Small intestine (tissue), 7 donors: ENCODE measurements at regions not wholly inside any gene's neighbourhood (a gene's known extent, or its start where the extent isn't known, plus 50 kb on each side); places are given as distances from the start of the nearest gene placed in this dataset.
"Not testable (repeated sequence)": the region's sequence is repeated elsewhere in the genome, so short reads cannot be mapped to it uniquely, and the experiment has no call there.

Experiments used
- DNase-seq, 2 donors: peaks; one replicate each; pipeline versions ENCODE4 v3.0.0 to v3.0.0-alpha.2; 2013
- FAIRE-seq: peaks from 2 replicates; lab custom pipeline; 2012; peaks lifted over from hg19 to GRCh38; lab: Jason Lieb, UNC
- H3K27ac ChIP-seq, 3 donors: one replicate each; pipeline ENCODE4 v1.5.1; 2013; ENCODE audit warnings: low read length in 2 of 3, mild to moderate bottlenecking in 2 of 3, control low read depth in 1 of 3, inconsistent platforms in 1 of 3, low read depth in 1 of 3, moderate library complexity in 1 of 3
- H3K27me3 ChIP-seq, 3 donors: one replicate each; pipeline ENCODE4 v1.6.1; 2013; ENCODE audit warnings: low read length in 3 of 3, inconsistent platforms in 1 of 3; ENCODE audit not compliant: control insufficient read depth in 3 of 3, insufficient read depth in 3 of 3
- H3K36me3 ChIP-seq, 3 donors: one replicate each; pipeline ENCODE4 v1.6.1; 2013; ENCODE audit warnings: low read length in 3 of 3, inconsistent platforms in 1 of 3, low read depth in 1 of 3, mild to moderate bottlenecking in 1 of 3, moderate library complexity in 1 of 3; ENCODE audit not compliant: control insufficient read depth in 3 of 3, insufficient read depth in 2 of 3
- H3K4me1 ChIP-seq, 3 donors: one replicate each; pipeline ENCODE4 v1.6.1; 2013; ENCODE audit warnings: low read length in 2 of 3, inconsistent platforms in 1 of 3, low read depth in 1 of 3, mild to moderate bottlenecking in 1 of 3, moderate library complexity in 1 of 3; ENCODE audit not compliant: control insufficient read depth in 3 of 3, insufficient read depth in 2 of 3
- H3K4me3 ChIP-seq, 3 donors: one replicate each; pipeline ENCODE4 v1.5.1; 2013; ENCODE audit warnings: low read length in 3 of 3, control low read depth in 1 of 3, inconsistent platforms in 1 of 3, low read depth in 1 of 3, mild to moderate bottlenecking in 1 of 3, moderate library complexity in 1 of 3
- H3K9me3 ChIP-seq, 2 donors: one replicate each; pipeline ENCODE4 v1.6.1; 2013; ENCODE audit warnings: low read depth in 1 of 2, low read length in 1 of 2; ENCODE audit not compliant: control insufficient read depth in 2 of 2, insufficient read depth in 1 of 2
- WGBS, 3 donors: extraction: QIAGEN DNeasy Blood & Tissue Kit; methylation state at CpG; one replicate each; pipeline ENCODE4 v1.1.7; 2013; 5-methylcytosine and 5-hydroxymethylcytosine counted together
- donor health status: healthy with polysubstance abuse.
- donor health status: control.
- donor health status: control.
- donor health status: Bipolar disorder and iron deficiency.
- donor health status: healthy.

DNA sequence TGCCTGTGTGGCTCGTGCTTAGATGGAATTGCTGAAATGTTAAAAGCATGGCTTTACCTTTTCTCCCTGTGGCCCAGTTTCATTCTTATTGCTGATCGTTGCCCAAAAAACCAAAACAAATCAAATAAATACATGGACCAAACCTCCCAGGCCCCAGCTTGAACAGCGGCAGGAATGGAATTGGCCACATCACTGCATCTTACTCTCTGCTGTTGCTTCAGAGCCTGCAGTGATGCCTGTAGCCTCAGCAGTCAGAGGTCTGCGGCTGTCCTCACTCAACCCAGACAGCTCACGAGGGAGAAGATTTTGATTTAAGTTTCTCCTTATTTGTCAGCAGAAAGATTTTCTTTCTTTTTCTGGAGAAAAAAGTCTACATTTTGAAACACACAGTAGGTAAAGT lies 91.5 kb downstream of the NPIPB11 start:
- Histone ChIP-seq H3K27ac (no peak overlapping the region), H3K36me3 (no peaks in the 10 kb centered on the region), H3K9me3 (no peaks in the 10 kb centered on the region), H3K4me3 (no peak overlapping the region), H3K27me3 (no peaks in the 10 kb centered on the region), H3K4me1 (no peaks in the 10 kb centered on the region)
- DNase-seq (no peak), FAIRE-seq (no peak)
- 84 to 93% (median 89%) methylated on average over 5 of the region's 5 CpGs for WGBS, 3 donors

DNA sequence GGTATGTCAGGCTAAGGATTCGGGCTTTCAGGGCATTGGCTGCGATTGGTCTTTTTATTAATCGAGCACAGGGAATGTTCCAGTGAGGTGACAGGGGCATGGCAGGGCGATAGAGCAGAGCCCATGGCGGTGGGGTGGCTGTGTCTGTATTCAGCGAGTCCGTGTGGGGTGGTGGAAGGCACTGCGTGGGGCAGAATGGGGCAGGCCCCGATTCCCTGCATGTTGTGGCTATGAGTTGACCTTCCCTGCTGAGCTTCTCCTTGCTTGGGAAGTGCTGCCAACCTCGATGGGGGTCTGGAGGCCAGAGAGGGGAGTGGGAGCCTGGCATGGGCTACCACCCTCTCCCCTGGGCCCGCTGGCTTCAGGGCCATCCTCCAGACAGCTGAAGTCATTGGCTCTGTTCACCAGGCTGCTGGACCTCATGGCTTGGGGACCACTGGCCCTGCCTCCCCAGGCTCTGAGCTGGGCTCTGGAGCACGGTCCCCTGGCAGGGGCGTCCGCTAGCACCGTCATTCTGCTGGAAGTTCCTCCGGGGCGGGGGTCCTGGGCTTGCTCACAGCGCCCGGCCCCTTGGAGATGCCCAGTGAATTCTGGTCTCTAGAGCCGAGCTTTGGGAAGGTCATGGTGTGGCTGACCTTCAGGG lies 92.1 kb downstream of the NPIPB11 start:
- Histone ChIP-seq H3K27ac (no peak overlapping the region), H3K4me1 (no peaks in the 10 kb centered on the region), H3K4me3 (no peak overlapping the region), H3K27me3 (no peaks in the 10 kb centered on the region), H3K9me3 (no peaks in the 10 kb centered on the region), H3K36me3 (no peaks in the 10 kb centered on the region)
- 95 to 96% (median 96%) methylated on average over 19 to 20 of the region's 20 CpGs for WGBS, 3 donors
- DNase-seq (no peak), FAIRE-seq (no peak)

DNA sequence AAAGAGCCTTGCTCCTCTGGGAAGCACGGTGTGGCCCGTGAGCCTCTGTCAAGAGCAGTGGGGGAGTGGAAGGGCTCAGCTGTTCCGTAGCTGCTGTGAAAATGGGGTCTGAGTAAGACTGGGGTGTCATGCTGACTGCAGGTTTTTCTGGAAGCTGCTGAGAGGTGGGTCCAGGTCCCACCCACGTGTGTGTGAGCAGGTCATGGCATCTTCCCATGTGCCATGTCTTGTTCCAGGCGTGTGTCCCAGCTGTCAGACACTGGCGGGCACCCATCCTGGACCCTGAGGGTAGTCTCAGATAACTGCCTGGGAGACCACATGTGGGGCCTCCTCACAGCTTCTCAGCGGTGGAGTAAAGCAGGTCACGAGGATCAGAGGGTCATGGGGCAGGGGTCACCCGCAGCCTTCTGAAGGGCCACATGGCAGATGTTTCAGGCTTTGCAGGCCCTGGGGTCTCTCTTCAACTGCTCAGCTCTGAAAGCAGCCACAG lies 92.9 kb downstream of the NPIPB11 start:
- FAIRE-seq, result no peak
- Histone ChIP-seq H3K9me3 (no peaks in the 10 kb centered on the region), H3K4me1 (no peaks in the 10 kb centered on the region), H3K27ac (no peak overlapping the region), H3K4me3 (no peak overlapping the region), H3K27me3 (no peaks in the 10 kb centered on the region), H3K36me3 (no peaks in the 10 kb centered on the region)
- no peak for DNase-seq
- 85 to 89% (median 89%) methylated on average over 9 of the region's 9 CpGs for WGBS, 3 donors

DNA sequence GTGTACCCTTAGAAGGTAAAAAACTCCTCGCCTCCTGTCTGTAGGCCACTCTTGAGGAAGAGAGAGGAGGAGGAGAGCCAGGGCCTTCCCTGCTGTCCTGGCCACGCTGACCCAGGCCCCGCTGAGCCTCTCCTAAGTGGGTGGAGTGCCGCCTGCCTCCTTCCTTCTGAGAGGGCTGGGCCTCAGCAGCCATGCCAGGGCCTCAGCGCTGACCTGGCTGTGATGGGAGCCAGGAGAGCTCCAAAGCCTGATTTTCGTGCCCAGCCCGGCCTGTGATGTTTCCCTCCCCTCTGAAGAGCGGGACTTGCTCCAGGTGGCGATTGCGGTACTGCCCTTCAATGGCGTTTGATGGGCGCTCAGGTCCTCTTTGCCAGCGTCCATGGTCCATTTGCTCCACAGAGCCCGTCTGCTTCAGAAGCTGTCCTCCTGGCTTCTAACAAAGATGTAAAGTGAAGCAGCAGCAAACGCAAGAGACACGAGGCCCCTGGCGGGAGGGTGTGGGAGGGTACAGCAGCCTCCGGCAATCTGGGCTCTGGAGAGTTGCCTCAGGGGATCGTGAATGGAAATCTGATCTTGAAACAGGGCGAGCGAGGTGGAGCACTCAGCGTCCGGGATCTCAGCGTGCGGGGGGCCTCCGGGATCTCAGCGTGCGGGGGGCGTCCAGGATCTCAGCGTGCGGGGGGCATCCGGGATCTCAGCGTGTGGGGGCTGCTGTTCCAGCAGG lies 93.5 kb downstream of the NPIPB11 start:
- no peaks in the 10 kb centered on the region for H3K36me3 ChIP-seq
- H3K4me3 ChIP-seq, result no peak overlapping the region
- FAIRE-seq (no peak), DNase-seq (no peak)
- no peaks in the 10 kb centered on the region for H3K9me3 ChIP-seq
- H3K4me1 ChIP-seq, result no peaks in the 10 kb centered on the region
- no peak overlapping the region for H3K27ac ChIP-seq
- no peaks in the 10 kb centered on the region for H3K27me3 ChIP-seq
- 91 to 93% (median 91%) methylated on average over 32 to 33 of the region's 33 CpGs for WGBS, 3 donors

DNA sequence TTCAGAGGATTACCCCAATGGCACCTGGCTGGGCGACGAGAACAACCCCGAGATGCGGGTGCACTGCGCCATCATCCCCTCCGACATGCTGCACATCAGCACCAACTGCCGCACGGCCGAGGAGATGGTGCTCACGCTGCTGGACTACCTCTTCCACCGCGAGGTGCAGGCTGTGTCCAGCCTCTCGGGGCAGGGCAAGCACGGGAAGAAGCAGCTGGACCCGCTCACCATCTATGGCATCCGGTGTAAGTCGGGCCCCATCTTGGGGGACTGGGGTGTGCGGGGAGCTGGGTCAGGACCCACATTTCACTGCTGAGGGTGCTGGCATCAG lies 94.2 kb downstream of the NPIPB11 start:
- 94 to 96% (median 96%) methylated on average over 18 of the region's 18 CpGs for WGBS, 3 donors
- H3K9me3 ChIP-seq, FAIRE-seq, H3K27me3 ChIP-seq, H3K4me3 ChIP-seq, H3K4me1 ChIP-seq, DNase-seq, H3K36me3 ChIP-seq, H3K27ac ChIP-seq: not testable (repeated sequence)

DNA sequence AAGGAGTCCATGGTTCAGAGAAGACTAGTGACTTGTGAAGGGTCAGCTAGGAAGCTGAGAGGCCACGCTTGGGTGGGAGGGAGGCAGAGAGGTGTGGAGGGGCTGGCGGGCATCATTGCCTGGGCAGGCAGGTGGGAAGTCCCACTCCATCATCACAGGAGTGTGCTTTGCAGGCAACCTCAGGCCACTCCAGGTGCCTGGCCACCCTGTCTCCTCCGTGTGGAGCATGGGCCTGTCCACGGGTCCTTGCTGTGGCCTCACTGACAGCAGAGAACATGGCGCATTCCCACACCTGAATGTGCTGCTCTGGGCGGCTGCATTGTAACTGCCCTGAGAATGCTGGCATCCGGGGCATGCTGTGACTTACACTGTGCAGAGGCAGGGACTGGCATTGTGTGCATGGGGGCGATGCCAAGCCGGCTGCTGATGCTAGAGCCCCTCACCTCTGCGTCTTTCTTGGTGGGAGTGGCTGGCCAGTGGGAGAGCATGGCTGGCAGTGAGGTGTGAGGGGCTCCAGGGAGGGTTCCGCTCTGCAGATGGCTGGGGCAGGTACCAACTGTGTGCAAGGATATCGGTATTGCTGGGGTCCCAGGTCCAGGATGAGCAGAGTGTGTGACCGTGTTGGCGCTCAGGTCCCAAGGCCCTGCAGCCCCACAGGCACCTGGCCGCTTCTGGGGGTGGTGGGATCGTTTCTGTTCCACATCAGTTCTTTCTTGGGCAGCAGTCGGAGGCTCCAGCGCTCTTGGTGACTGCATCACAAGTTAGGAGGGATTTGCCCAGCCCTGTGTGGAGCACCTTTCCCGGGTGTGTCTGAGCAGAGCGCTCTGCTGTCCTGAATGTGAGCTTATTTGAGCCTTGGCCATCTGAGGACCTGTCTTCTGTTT lies 94.8 kb downstream of the NPIPB11 start:
- WGBS, 3 donors, result 90 to 94% (median 91%) methylated on average over 18 to 20 of the region's 20 CpGs
- DNase-seq (no peak), FAIRE-seq (no peak)
- no peak overlapping the region for H3K27ac ChIP-seq
- H3K36me3 ChIP-seq, result no peaks in the 10 kb centered on the region
- no peaks in the 10 kb centered on the region for H3K4me1 ChIP-seq
- no peak overlapping the region for H3K4me3 ChIP-seq
- no peaks in the 10 kb centered on the region for H3K9me3 ChIP-seq
- no peaks in the 10 kb centered on the region for H3K27me3 ChIP-seq

DNA sequence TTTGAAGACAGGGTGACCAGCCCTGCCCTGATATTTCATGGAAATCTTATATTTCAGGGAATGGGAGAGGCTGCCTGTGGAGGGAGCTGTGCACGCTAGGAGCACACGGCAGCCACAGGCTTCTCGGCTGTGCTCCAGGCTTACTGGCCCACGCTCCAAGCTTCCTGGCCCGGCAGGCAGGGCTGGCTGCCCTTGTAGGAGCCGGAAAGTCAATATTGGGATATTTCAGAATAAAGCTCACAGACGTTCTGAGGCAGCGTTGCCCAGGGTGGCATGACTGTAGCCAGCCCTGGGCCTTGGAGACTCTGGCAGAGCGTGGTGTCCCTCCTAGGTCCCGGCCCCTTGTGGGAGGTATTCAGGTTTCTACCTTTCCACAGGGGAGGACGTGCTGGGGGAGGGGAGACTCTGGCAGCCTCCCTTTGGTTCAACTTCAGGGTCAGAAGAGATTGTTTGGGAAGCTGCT lies 95.6 kb downstream of the NPIPB11 start:
- H3K4me3 ChIP-seq, result no peak overlapping the region
- H3K4me1 ChIP-seq, result no peaks in the 10 kb centered on the region
- WGBS, 3 donors, result 84 to 87% (median 85%) methylated on average over 11 of the region's 11 CpGs
- no peak for FAIRE-seq
- no peaks in the 10 kb centered on the region for H3K27me3 ChIP-seq
- DNase-seq, result no peak
- no peaks in the 10 kb centered on the region for H3K9me3 ChIP-seq
- H3K27ac ChIP-seq, result no peak overlapping the region
- no peaks in the 10 kb centered on the region for H3K36me3 ChIP-seq

DNA sequence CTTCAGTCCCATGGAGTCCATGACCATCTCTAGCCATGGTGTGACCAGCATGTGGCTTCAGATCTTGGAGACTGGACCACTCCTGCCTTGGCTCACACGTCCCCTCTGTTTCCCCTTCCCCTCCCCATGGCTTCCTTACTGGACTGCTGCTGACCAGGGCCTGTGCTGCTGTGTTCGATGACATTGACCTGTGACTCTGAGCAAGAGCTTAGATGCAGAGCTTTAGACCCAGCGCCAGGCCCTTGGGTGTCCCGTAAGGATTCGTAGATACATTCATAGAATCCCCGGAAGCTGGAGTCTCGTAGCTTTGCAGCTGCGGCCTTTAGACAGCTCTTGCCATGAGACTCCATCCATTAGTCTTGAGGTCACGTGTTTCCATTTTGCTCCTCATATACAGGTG lies 96.3 kb downstream of the NPIPB11 start:
- H3K4me1 ChIP-seq, H3K9me3 ChIP-seq, DNase-seq, H3K27me3 ChIP-seq, H3K4me3 ChIP-seq, FAIRE-seq, H3K36me3 ChIP-seq, H3K27ac ChIP-seq: not testable (repeated sequence)
- WGBS, 3 donors, result 92 to 96% (median 93%) methylated on average over 8 to 9 of the region's 9 CpGs
